ENCODE measurements at regions not wholly inside any gene's neighbourhood (a gene's known extent, or its start where the extent isn't known, plus 50 kb on each side); places are given as distances from the start of the nearest gene placed in this dataset.

- DNase-seq (ENCODE audit: low read depth), result no peak
Measured at GRCh38 chr5:54927097-54927746, 58.2 kb downstream of the ESM1 start.

- DNase-seq (ENCODE audit: low read depth), result no peak
Measured at GRCh38 chr5:54924487-54924886, 60.9 kb downstream of the ESM1 start.

- no peak for DNase-seq (ENCODE audit: low read depth)
Measured at GRCh38 chr5:54917323-54917722, 68.1 kb downstream of the ESM1 start.

- no peak for DNase-seq (ENCODE audit: low read depth)
Measured at GRCh38 chr5:54915466-54916027, 69.8 kb downstream of the ESM1 start.

GRCh38 chr5:54912021-54912420, 73.4 kb downstream of the ESM1 start:
- DNase-seq (ENCODE audit: low read depth), result no peak

- peak; percentile 63 for DNase-seq (ENCODE audit: low read depth)
Measured at GRCh38 chr5:54909911-54910870, 75.2 kb downstream of the ESM1 start.

GRCh38 chr5:54908774-54909525, 76.4 kb downstream of the ESM1 start:
- DNase-seq (ENCODE audit: low read depth), result no peak

GRCh38 chr5:54905942-54906537, 79.4 kb downstream of the ESM1 start:
- peak; percentile 67 for DNase-seq (ENCODE audit: low read depth)

- DNase-seq (ENCODE audit: low read depth), result no peak
Measured at GRCh38 chr5:54905246-54905795, 80.1 kb downstream of the ESM1 start.

- DNase-seq (ENCODE audit: low read depth), result no peak
Measured at GRCh38 chr5:54904425-54904824, 81.0 kb downstream of the ESM1 start.

- peak; percentile 54 for DNase-seq (ENCODE audit: low read depth)
Measured at GRCh38 chr5:54902791-54903473, 82.5 kb downstream of the ESM1 start.

GRCh38 chr5:54900984-54901725, 84.2 kb downstream of the ESM1 start:
- DNase-seq (ENCODE audit: low read depth), result peak; percentile 88

- DNase-seq (ENCODE audit: low read depth), result no peak
Measured at GRCh38 chr5:54897001-54897400, 88.4 kb downstream of the ESM1 start.

- DNase-seq (ENCODE audit: low read depth), result no peak
Measured at GRCh38 chr5:54895816-54896341, 89.5 kb downstream of the ESM1 start.

GRCh38 chr5:54894957-54895815, 90.2 kb downstream of the ESM1 start:
- DNase-seq (ENCODE audit: low read depth), result no peak

GRCh38 chr5:54889826-54890225, 95.6 kb downstream of the ESM1 start:
- DNase-seq (ENCODE audit: low read depth), result no peak

GRCh38 chr5:54887663-54888062, 97.7 kb downstream of the ESM1 start:
- no peak for DNase-seq (ENCODE audit: low read depth)

- no peak for DNase-seq (ENCODE audit: low read depth)
Measured at GRCh38 chr5:54886866-54887265, 98.5 kb downstream of the ESM1 start.

- no peak for DNase-seq (ENCODE audit: low read depth)
Measured at GRCh38 chr5:54885636-54886035, 99.8 kb downstream of the ESM1 start.
